Stimulated activated CD8-positive, alpha-beta memory T cell treated with anti-CD3 and anti-CD28 coated beads, Interleukin-15, amount 100 ng/mL, for 24 hours (primary cell): ENCODE measurements at regions not wholly inside any gene's neighbourhood (a gene's known extent, or its start where the extent isn't known, plus 50 kb on each side); places are given as distances from the start of the nearest gene placed in this dataset.
"Not testable (repeated sequence)": the region's sequence is repeated elsewhere in the genome, so short reads cannot be mapped to it uniquely, and the experiment has no call there.

Experiments
- DNase-seq: peaks from one replicate; pipeline ENCODE4 v3.0.0-alpha.2; 2020; ENCODE audit warnings: low read depth

- DNase-seq = no peak
Observed at GRCh38 chr2:194954218-194954617, 702.8 kb upstream of the SLC39A10 start.

- no peak for DNase-seq
Observed at GRCh38 chr2:194946826-194947225, 710.2 kb upstream of the SLC39A10 start.

GRCh38 chr2:194938066-194938465 is 719.0 kb upstream of the SLC39A10 start:
- DNase-seq = no peak

GRCh38 chr2:194927489-194927888 is 729.5 kb upstream of the SLC39A10 start:
- no peak for DNase-seq

GRCh38 chr2:194926873-194927272 is 730.2 kb upstream of the SLC39A10 start:
- no peak for DNase-seq

- DNase-seq = no peak
Observed at GRCh38 chr2:194925742-194926141, 731.3 kb upstream of the SLC39A10 start.

- no peak for DNase-seq
Observed at GRCh38 chr2:194917519-194917918, 739.5 kb upstream of the SLC39A10 start.

- DNase-seq = no peak
Observed at GRCh38 chr2:194915485-194915884, 741.5 kb upstream of the SLC39A10 start.

- DNase-seq = no peak
Observed at GRCh38 chr2:194907569-194907968, 749.5 kb upstream of the SLC39A10 start.

- no peak for DNase-seq
Observed at GRCh38 chr2:194896871-194897270, 760.2 kb upstream of the SLC39A10 start.

GRCh38 chr2:194883711-194884110 is 773.3 kb upstream of the SLC39A10 start:
- no peak for DNase-seq

- DNase-seq = no peak
Observed at GRCh38 chr2:194870974-194871535, 786.0 kb upstream of the SLC39A10 start.

- no peak for DNase-seq
Observed at GRCh38 chr2:194867328-194867727, 789.7 kb upstream of the SLC39A10 start.

- no peak for DNase-seq
Observed at GRCh38 chr2:194854941-194855340, 802.1 kb upstream of the SLC39A10 start.

GRCh38 chr2:194842871-194843270 is 814.2 kb upstream of the SLC39A10 start:
- DNase-seq = no peak

GRCh38 chr2:194834371-194834770 is 822.7 kb upstream of the SLC39A10 start:
- not testable (repeated sequence) for DNase-seq

- DNase-seq = no peak
Observed at GRCh38 chr2:194826241-194826640, 830.8 kb upstream of the SLC39A10 start.

GRCh38 chr2:194824450-194824849 is 832.6 kb upstream of the SLC39A10 start:
- DNase-seq = no peak

GRCh38 chr2:194822657-194823056 is 834.4 kb upstream of the SLC39A10 start:
- DNase-seq = no peak

- DNase-seq = no peak
Observed at GRCh38 chr2:194822097-194822496, 834.9 kb upstream of the SLC39A10 start.

- DNase-seq = no peak
Observed at GRCh38 chr2:194819367-194819766, 837.7 kb upstream of the SLC39A10 start.

- DNase-seq = no peak
Observed at GRCh38 chr2:194815475-194815874, 841.6 kb upstream of the SLC39A10 start.

- DNase-seq = no peak
Observed at GRCh38 chr2:194802589-194802988, 854.4 kb upstream of the SLC39A10 start.

GRCh38 chr2:194787071-194787470 is 870.0 kb upstream of the SLC39A10 start:
- DNase-seq = not testable (repeated sequence)

- not testable (repeated sequence) for DNase-seq
Observed at GRCh38 chr2:194771394-194771793, 885.6 kb upstream of the SLC39A10 start.
